Thyroid gland (tissue), 4 donors: ENCODE measurements at regions not wholly inside any gene's neighbourhood (a gene's known extent, or its start where the extent isn't known, plus 50 kb on each side); places are given as distances from the start of the nearest gene placed in this dataset.
"Not testable (repeated sequence)": the region's sequence is repeated elsewhere in the genome, so short reads cannot be mapped to it uniquely, and the experiment has no call there.

Experiments used
- DNase-seq, 2 donors: peaks; one replicate each; pipeline ENCODE4 v3.0.0-alpha.2; 2019
- H3K27ac ChIP-seq, 3 donors: fragments of 200-600 bp; sonication (generic); 1 replicate in 2 of 3; 2 replicates in 1 of 3; pipeline ENCODE4 v1.5.1; 2016 to 2019; ENCODE audit warnings: mild to moderate bottlenecking in 1 of 3, moderate library complexity in 1 of 3
- H3K27me3 ChIP-seq: fragments of 200-600 bp; sonication (generic); one replicate; pipeline ENCODE4 v1.5.1; 2019
- H3K36me3 ChIP-seq, 2 donors: fragments of 200-600 bp; sonication (generic); one replicate each; pipeline ENCODE4 v1.5.1; 2016 to 2019
- H3K4me1 ChIP-seq, 2 donors: fragments of 200-600 bp; sonication (generic); one replicate each; pipeline ENCODE4 v1.5.1; 2017 to 2019
- H3K4me3 ChIP-seq, 3 donors: fragments of 200-600 bp; sonication (generic); replicated peaks in 1 of 3; 1 replicate in 2 of 3; 2 replicates in 1 of 3; pipeline ENCODE4 v1.5.1; 2016; ENCODE audit warnings: mild to moderate bottlenecking in 1 of 3
- H3K9me3 ChIP-seq: fragments of 200-600 bp; sonication (generic); one replicate; pipeline ENCODE4 v1.5.1; 2017
- POLR2A ChIP-seq, 2 donors: fragments of 450-650 bp; IDR thresholded peaks; one replicate each; pipeline ENCODE4 v1.6.1; 2017; ENCODE audit warnings: antibody characterized with exemption in 2 of 2, mild to moderate bottlenecking in 2 of 2, moderate library complexity in 1 of 2
- WGBS, 2 donors: methylation state at CpG; one replicate each; pipeline ENCODE4 v1.1.5; 2017; 5-methylcytosine and 5-hydroxymethylcytosine counted together
- intact Hi-C: fragments of 100-400 bp; cut with DNase I; formaldehyde crosslinking; loops from one replicate; pipeline ENCODE4 v1.15.1; 2023
- TF ChIP-seq, protein P1 (sequence below), 6 experiments: fragments of 200-600 bp in 3 of 6; fragments of 450-650 bp in 3 of 6; sonication (generic) in 3 of 6; IDR thresholded peaks; one replicate each; pipeline ENCODE4 v1.5.1; 2016 to 2019; ENCODE audit warnings: antibody characterized with exemption in 6 of 6, mild to moderate bottlenecking in 2 of 6, inconsistent platforms in 1 of 6, moderate library complexity in 1 of 6

DNA sequence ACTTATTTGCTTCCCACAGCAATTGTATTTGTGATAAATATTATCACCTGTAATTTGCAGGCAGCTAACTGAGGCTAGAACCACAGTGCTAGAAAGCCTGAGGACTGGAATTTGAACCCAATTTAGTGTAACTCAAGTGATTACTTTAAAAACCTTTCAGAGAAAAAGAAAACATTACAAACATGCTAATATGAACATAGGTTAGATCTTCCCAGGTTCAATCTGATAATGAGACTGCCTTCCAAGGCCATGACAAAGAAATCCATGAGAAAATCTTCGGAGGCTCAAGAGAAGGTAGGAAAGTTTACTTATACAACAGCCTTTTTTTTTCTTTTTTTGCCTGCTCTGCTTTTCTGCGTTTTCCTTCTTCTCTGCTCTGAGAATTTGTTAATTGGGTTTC is 620.6 kb upstream of the CCNG1 start:
- intact Hi-C loops: no loop called here

DNA sequence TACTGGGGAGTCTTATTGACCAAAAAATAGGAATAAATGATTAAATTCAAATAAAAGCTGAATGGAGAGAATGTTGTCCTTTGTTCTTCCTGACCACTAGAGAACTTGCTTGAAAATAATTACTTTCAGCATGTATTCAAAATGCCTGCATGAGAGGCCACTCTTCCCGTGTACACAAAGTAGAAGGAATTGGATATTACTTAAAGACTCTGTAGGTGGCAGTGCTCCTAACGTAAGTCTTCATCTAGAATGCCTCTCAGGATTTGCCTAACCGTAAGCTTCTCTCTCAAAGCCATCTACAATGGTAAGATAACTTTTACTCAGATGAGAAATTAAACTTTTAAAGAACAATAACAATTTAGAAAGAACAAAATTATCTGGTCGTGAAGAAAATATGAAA is 620.0 kb upstream of the CCNG1 start:
- H3K9me3 ChIP-seq: no peaks in the 10 kb centered on the region
- TF ChIP-seq, protein P1, sequence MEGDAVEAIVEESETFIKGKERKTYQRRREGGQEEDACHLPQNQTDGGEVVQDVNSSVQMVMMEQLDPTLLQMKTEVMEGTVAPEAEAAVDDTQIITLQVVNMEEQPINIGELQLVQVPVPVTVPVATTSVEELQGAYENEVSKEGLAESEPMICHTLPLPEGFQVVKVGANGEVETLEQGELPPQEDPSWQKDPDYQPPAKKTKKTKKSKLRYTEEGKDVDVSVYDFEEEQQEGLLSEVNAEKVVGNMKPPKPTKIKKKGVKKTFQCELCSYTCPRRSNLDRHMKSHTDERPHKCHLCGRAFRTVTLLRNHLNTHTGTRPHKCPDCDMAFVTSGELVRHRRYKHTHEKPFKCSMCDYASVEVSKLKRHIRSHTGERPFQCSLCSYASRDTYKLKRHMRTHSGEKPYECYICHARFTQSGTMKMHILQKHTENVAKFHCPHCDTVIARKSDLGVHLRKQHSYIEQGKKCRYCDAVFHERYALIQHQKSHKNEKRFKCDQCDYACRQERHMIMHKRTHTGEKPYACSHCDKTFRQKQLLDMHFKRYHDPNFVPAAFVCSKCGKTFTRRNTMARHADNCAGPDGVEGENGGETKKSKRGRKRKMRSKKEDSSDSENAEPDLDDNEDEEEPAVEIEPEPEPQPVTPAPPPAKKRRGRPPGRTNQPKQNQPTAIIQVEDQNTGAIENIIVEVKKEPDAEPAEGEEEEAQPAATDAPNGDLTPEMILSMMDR (IDR thresholded peaks at IDR 0.05): no peak
- TF ChIP-seq POLR2A (IDR thresholded peaks at IDR 0.05): no peak
- intact Hi-C loops: no loop called here
- H3K27me3 ChIP-seq: no peaks in the 10 kb centered on the region
- no peaks in the 10 kb centered on the region for H3K4me1 ChIP-seq
- no peak for DNase-seq
- H3K36me3 ChIP-seq: no peaks in the 10 kb centered on the region
- H3K27ac ChIP-seq: no peak overlapping the region
- no peak overlapping the region for H3K4me3 ChIP-seq
- 65% methylated on average over 4 of the region's 4 CpGs for WGBS, 2 donors

More for the DNA sequence above, 620.6 kb upstream of the CCNG1 start:
- 86% methylated on average over 2 of the region's 2 CpGs for WGBS, 2 donors
- no peak overlapping the region for H3K4me3 ChIP-seq
- no peak for TF ChIP-seq POLR2A (IDR thresholded peaks at IDR 0.05)
- TF ChIP-seq, protein P1 (IDR thresholded peaks at IDR 0.05): no peak
- H3K4me1 ChIP-seq: no peaks in the 10 kb centered on the region
- no peak for DNase-seq
- H3K27ac ChIP-seq: no peak overlapping the region
- no peaks in the 10 kb centered on the region for H3K36me3 ChIP-seq
- H3K9me3 ChIP-seq: no peaks in the 10 kb centered on the region
- no peaks in the 10 kb centered on the region for H3K27me3 ChIP-seq

DNA sequence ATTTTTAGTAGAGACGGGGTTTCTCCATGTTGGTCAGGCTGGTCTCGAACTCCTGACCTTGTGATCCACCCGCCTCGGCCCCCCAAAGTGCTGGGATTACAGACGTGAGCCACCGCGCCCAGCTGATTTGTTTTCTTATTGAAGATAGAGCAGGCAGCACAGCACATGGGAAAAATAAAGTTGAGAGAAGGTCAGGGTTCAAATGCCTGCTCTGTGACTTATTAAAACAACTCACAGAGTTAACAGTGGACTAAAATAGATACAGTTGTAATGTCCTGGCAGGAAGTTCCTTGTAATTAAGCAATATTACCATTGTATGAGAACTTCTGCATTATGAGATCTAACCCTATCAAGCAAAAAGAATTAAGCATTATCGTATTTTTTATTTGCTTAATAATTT is 615.7 kb upstream of the CCNG1 start:
- H3K27me3 ChIP-seq, H3K36me3 ChIP-seq, H3K4me1 ChIP-seq, intact Hi-C loops, DNase-seq, H3K9me3 ChIP-seq, H3K27ac ChIP-seq, H3K4me3 ChIP-seq: not testable (repeated sequence)
- WGBS, 2 donors: 57 to 59% methylated on average over 8 of the region's 8 CpGs

DNA sequence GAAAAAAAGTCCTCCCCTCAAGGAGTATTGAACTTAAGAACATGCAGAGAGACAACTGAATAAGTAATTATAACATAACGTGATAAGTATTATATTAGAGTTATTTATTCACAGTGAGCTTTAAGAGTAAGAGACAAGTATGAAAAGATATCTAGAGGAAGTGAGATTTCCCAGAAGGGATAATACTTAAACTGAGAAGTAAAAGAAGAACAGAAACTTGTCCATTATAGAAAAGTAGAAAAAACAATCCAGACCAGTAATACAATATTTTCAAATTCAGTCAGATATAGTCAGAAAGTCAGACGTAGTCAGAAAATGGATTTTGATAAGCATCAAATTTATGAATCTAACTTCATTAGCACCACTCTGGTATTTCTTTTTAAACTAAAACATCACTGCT is 613.0 kb upstream of the CCNG1 start:
- intact Hi-C loops: no loop called here
- WGBS, 2 donors: 82 to 83% methylated on average over 2 of the region's 2 CpGs
- no peak for TF ChIP-seq POLR2A (IDR thresholded peaks at IDR 0.05)
- TF ChIP-seq, protein P1 (IDR thresholded peaks at IDR 0.05): no peak

DNA sequence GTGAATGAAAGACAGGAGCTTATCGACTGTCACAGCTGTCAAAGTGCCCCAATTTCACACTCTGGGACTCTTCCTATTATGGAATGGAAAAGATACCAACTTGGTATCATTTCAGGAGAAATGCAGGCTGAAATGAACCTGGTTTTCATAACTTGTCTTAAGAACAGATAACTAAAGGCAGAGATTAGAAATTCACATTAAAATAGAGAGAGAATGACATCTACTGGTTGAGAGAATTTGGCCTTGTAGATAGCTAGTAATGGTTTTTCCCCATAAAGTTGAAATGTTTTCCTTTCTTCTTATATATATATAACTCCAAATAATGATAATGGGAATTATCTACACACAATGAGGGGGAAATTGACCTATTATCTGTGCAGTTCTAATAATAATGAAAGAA is 600.2 kb upstream of the CCNG1 start:
- Histone ChIP-seq H3K36me3 (no peaks in the 10 kb centered on the region), H3K4me3 (no peak overlapping the region), H3K4me1 (no peaks in the 10 kb centered on the region), H3K27ac (no peak overlapping the region), H3K27me3 (no peaks in the 10 kb centered on the region), H3K9me3 (no peaks in the 10 kb centered on the region)
- WGBS, 2 donors: 73 to 78% methylated on average over 1 of the region's 1 CpG
- no peak for TF ChIP-seq POLR2A (IDR thresholded peaks at IDR 0.05)
- TF ChIP-seq, protein P1 (IDR thresholded peaks at IDR 0.05): no peak
- no peak for DNase-seq
- intact Hi-C loops: no loop called here

More for the DNA sequence above, 613.0 kb upstream of the CCNG1 start:
- no peak overlapping the region for H3K27ac ChIP-seq
- no peak overlapping the region for H3K4me3 ChIP-seq
- no peaks in the 10 kb centered on the region for H3K9me3 ChIP-seq
- H3K36me3 ChIP-seq: no peaks in the 10 kb centered on the region
- H3K4me1 ChIP-seq: no peaks in the 10 kb centered on the region
- H3K27me3 ChIP-seq: no peaks in the 10 kb centered on the region
- DNase-seq: no peak

DNA sequence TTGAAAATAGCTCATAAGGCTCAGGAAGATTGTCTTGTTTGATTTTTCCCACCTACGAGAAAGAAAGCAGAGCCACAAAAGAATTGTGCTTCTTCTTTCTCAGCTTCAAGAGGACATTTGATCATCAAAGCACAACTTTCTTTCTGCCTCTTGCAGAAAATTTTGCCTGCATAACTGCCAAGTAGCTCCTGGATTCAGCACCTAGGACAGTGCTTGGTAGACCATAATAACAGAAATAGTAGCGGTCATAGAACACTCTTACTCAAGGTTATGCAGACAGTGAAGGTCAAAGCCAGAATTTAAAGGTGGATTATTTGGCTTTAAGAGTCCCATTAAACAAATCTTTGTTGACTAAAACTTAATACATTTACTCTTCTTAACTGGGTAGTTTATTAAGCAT is 594.7 kb upstream of the CCNG1 start:
- H3K36me3 ChIP-seq: no peaks in the 10 kb centered on the region
- no peak for DNase-seq
- H3K27me3 ChIP-seq: no peaks in the 10 kb centered on the region
- intact Hi-C loops: no loop called here
- no peaks in the 10 kb centered on the region for H3K9me3 ChIP-seq
- no peak overlapping the region for H3K4me3 ChIP-seq
- H3K27ac ChIP-seq: no peak overlapping the region
- WGBS, 2 donors: 54 to 67% methylated on average over 2 of the region's 2 CpGs
- H3K4me1 ChIP-seq: no peaks in the 10 kb centered on the region
- no peak for TF ChIP-seq POLR2A (IDR thresholded peaks at IDR 0.05)
- TF ChIP-seq, protein P1 (IDR thresholded peaks at IDR 0.05): no peak
